Keratinocyte (primary cell): ENCODE measurements at regions not wholly inside any gene's neighbourhood (a gene's known extent, or its start where the extent isn't known, plus 50 kb on each side); places are given as distances from the start of the nearest gene placed in this dataset.

Experiments used
- EZH2 ChIP-seq: IDR thresholded peaks from one replicate; pipeline ENCODE4 v1.6.1; 2012; ENCODE audit warnings: inconsistent platforms, mild to moderate bottlenecking, low read length, moderate library complexity
- TF ChIP-seq, protein P1 (sequence below), 3 experiments: IDR thresholded peaks in 1 of 3; conservative IDR thresholded peaks in 1 of 3; optimal IDR thresholded peaks in 1 of 3; 2 replicates in 2 of 3; 3 replicates in 1 of 3; pipeline versions ENCODE3 to v1.5.1; 2011; ENCODE audit warnings: low read length in 3 of 3, mild to moderate bottlenecking in 3 of 3, moderate library complexity in 2 of 3, control low read depth in 1 of 3, inconsistent platforms in 1 of 3; ENCODE audit not compliant: insufficient read depth in 2 of 3; ENCODE audit errors: extremely low read depth in 1 of 3

- TF ChIP-seq, protein P1, sequence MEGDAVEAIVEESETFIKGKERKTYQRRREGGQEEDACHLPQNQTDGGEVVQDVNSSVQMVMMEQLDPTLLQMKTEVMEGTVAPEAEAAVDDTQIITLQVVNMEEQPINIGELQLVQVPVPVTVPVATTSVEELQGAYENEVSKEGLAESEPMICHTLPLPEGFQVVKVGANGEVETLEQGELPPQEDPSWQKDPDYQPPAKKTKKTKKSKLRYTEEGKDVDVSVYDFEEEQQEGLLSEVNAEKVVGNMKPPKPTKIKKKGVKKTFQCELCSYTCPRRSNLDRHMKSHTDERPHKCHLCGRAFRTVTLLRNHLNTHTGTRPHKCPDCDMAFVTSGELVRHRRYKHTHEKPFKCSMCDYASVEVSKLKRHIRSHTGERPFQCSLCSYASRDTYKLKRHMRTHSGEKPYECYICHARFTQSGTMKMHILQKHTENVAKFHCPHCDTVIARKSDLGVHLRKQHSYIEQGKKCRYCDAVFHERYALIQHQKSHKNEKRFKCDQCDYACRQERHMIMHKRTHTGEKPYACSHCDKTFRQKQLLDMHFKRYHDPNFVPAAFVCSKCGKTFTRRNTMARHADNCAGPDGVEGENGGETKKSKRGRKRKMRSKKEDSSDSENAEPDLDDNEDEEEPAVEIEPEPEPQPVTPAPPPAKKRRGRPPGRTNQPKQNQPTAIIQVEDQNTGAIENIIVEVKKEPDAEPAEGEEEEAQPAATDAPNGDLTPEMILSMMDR (optimal IDR thresholded peaks at IDR 0.05 in 1 of 3, IDR thresholded peaks at IDR 0.05 in 1 of 3, conservative IDR thresholded peaks at IDR 0.05 in 1 of 3; ENCODE audit: extremely low read depth in 1 of 3, insufficient read depth in 2 of 3, low read length in 3 of 3) = no peak
- TF ChIP-seq EZH2 = no peak
These were observed 305.7 kb downstream of the FZD1 start for GRCh38 chr7:91569728-91570457.
